BLaER1 (cell line): ENCODE measurements at regions not wholly inside any gene's neighbourhood (a gene's known extent, or its start where the extent isn't known, plus 50 kb on each side); places are given as distances from the start of the nearest gene placed in this dataset.

Source experiments
- H3K27ac ChIP-seq: shearing (Covaris generic); formaldehyde crosslinking; 2 replicates; pipeline ENCODE4 v1.8.1; 2022
- H3K27me3 ChIP-seq: shearing (Covaris generic); formaldehyde crosslinking; 2 replicates; pipeline ENCODE4 v1.8.1; 2022
- H3K36me3 ChIP-seq: shearing (Covaris generic); formaldehyde crosslinking; 2 replicates; pipeline ENCODE4 v1.8.1; 2022
- H3K4me1 ChIP-seq: shearing (Covaris generic); formaldehyde crosslinking; 2 replicates; pipeline ENCODE4 v1.8.1; 2022
- H3K4me2 ChIP-seq: shearing (Covaris generic); formaldehyde crosslinking; 2 replicates; pipeline ENCODE4 v1.8.1; 2022
- H3K4me3 ChIP-seq: shearing (Covaris generic); formaldehyde crosslinking; 2 replicates; pipeline ENCODE4 v1.8.1; 2022
- H3K9ac ChIP-seq: shearing (Covaris generic); formaldehyde crosslinking; 2 replicates; pipeline ENCODE4 v1.8.1; 2022
- H3K9me3 ChIP-seq: shearing (Covaris generic); formaldehyde crosslinking; 2 replicates; pipeline ENCODE4 v1.8.1; 2022
- H4K20me1 ChIP-seq: shearing (Covaris generic); formaldehyde crosslinking; 2 replicates; pipeline ENCODE4 v1.8.1; 2022
- Cebpa-rat ChIP-seq: shearing (Covaris generic); IDR thresholded peaks from 2 replicates; pipeline ENCODE4 v1.8.1; 2022

DNA sequence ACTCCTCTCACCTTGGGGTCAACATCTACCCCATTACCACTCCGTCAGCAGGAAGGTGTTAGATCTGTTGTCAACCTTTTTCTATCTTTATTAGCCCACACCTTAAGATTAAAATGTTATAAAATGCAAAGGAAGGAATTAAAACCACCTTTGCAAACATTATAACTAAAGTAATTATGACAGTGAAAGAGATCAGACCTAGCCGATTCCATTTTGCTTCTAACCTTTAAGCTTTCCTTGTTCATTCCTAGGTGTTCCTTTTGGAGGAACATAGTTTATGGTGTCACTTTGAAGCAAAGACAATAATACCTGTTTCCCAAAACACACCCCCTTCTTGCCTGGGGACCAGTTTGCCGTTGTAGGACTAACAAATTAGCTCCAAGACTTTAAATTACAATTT is 1223.0 kb upstream of the ADGRB3 start:
- Histone ChIP-seq H3K27me3 (no peaks in the 10 kb centered on the region), H3K9me3 (no peaks in the 10 kb centered on the region), H3K4me3 (no peak overlapping the region), H4K20me1 (no peaks in the 10 kb centered on the region), H3K4me1 (no peaks in the 10 kb centered on the region), H3K36me3 (no peaks in the 10 kb centered on the region), H3K27ac (no peak overlapping the region), H3K9ac (no peak overlapping the region), H3K4me2 (no peak overlapping the region)
- TF ChIP-seq Cebpa-rat = no peak

DNA sequence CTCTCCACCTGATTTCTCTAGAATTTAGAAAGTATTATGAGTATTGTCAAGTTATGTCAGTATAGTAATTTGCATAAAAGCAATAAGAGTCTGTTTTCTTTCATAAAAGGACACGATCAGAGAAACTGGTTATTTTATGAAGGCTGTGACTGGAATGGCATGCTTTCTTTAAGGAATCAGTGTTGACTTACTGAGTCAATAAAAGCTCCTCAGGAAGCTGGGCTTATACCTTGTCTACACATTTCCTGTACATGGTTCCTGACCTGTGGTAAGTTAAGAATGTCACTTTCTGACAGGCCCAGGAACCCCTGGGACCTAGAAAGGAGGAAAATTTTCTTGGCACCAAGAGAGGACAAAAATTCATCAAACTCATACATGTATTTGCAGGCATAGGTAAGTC is 1224.0 kb upstream of the ADGRB3 start:
- Histone ChIP-seq H3K9ac (no peak overlapping the region), H3K4me3 (no peak overlapping the region), H3K4me2 (no peak overlapping the region), H3K27ac (no peak overlapping the region), H3K9me3 (no peaks in the 10 kb centered on the region), H3K27me3 (no peaks in the 10 kb centered on the region), H4K20me1 (no peaks in the 10 kb centered on the region), H3K4me1 (no peaks in the 10 kb centered on the region), H3K36me3 (no peaks in the 10 kb centered on the region)
- TF ChIP-seq Cebpa-rat = no peak

DNA sequence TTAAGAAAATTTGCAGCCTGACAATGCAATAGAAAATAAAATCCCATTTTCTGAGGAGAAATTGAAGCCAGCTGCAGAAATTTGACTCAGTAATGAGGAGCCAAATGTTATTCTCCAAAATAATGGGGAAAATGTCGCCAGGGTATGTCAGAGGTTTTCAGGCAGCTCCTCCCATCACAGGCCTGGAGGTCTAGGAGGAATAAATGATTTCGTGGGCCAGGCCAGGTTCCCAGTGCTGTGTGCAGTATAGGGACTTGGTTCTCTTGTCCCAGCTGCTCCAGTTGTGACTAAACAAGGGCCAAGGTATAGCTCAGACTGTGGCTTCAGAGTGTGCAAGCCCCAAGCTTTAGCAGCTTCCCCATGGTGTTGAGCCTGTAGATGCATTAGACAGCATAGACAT is 1240.8 kb upstream of the ADGRB3 start:
- peaks cover 15% of the 10 kb centered on the region for H3K9me3 ChIP-seq
- H3K36me3 ChIP-seq = no peaks in the 10 kb centered on the region
- no peak overlapping the region for H3K27ac ChIP-seq
- no peaks in the 10 kb centered on the region for H3K27me3 ChIP-seq
- no peak overlapping the region for H3K9ac ChIP-seq
- no peaks in the 10 kb centered on the region for H3K4me1 ChIP-seq
- no peaks in the 10 kb centered on the region for H4K20me1 ChIP-seq
- no peak for TF ChIP-seq Cebpa-rat
- H3K4me3 ChIP-seq = no peak overlapping the region
- H3K4me2 ChIP-seq = no peak overlapping the region

DNA sequence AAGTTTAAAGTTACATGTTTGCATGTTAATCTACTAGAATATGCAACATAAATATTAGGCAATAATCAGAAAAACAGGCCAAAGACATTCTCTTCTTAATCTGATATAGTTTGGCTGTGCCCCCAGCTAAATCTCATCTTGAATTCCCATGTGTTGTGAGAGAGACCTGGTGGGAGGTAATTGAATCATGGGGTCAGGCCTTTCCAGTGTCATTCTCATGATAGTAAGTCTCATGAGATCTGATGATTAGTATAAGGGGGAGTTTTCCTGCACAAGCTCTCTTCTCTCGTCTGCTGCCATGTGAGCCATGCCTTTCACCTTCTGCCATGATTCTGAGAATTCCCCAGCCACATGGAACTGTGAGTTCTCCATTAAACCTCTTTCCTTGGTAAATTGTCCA is 1241.7 kb upstream of the ADGRB3 start:
- TF ChIP-seq Cebpa-rat = no peak
- H3K4me1 ChIP-seq = no peaks in the 10 kb centered on the region

DNA sequence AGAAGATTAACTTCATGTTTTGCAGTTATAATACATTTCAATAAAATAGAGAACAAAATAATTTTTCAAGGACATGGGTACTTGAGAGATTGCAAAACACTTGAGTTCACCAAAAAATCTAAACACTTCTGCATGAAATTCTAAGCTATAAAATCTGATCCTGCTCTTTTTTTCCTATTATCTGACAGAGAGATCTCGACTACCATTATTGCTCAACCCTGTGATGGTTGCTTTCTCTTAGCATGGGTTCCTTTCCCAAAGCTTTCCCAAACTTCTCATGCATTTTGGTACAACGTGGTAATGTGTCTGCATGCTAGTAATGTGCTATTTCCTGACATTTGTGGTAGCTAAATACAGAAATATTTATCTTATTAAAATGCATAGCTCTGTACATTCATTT is 1243.1 kb upstream of the ADGRB3 start:
- Histone ChIP-seq H3K9me3 (peaks cover 15% of the 10 kb centered on the region), H3K4me3 (no peak overlapping the region), H3K4me1 (no peaks in the 10 kb centered on the region), H3K4me2 (no peak overlapping the region), H4K20me1 (no peaks in the 10 kb centered on the region), H3K36me3 (no peaks in the 10 kb centered on the region), H3K27me3 (no peaks in the 10 kb centered on the region), H3K9ac (no peak overlapping the region), H3K27ac (no peak overlapping the region)
- no peak for TF ChIP-seq Cebpa-rat

More for the DNA sequence above, 1241.7 kb upstream of the ADGRB3 start:
- Histone ChIP-seq H3K9me3 (peaks cover 15% of the 10 kb centered on the region), H3K27ac (no peak overlapping the region), H3K36me3 (no peaks in the 10 kb centered on the region), H4K20me1 (no peaks in the 10 kb centered on the region), H3K4me3 (no peak overlapping the region), H3K4me2 (no peak overlapping the region), H3K27me3 (no peaks in the 10 kb centered on the region), H3K9ac (no peak overlapping the region)

DNA sequence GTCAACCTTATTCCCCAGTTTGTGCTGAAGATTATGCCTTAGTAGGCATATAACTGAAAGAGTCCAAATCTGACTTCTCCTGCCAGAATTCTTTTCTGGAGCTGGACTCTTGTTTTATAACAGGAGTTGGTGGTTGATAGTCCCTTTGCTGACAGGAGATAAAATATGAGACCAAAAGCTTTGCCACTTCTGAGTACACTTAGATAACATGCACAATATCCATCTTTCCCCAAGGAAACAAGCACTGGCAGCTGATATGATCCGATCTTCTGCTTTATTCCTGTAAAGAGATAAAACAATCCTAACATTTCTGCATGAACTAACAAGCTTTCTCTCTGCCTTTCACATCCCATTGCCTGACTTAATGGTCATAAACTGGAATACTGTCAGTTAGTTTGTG is 1265.4 kb upstream of the ADGRB3 start:
- TF ChIP-seq Cebpa-rat = no peak
- H3K4me3 ChIP-seq = no peak overlapping the region
- H3K4me1 ChIP-seq = no peaks in the 10 kb centered on the region
- no peaks in the 10 kb centered on the region for H3K36me3 ChIP-seq
- H3K9ac ChIP-seq = no peak overlapping the region
- no peaks in the 10 kb centered on the region for H3K27me3 ChIP-seq
- H3K9me3 ChIP-seq = no peaks in the 10 kb centered on the region
- no peaks in the 10 kb centered on the region for H4K20me1 ChIP-seq
- no peak overlapping the region for H3K27ac ChIP-seq
- H3K4me2 ChIP-seq = no peak overlapping the region

DNA sequence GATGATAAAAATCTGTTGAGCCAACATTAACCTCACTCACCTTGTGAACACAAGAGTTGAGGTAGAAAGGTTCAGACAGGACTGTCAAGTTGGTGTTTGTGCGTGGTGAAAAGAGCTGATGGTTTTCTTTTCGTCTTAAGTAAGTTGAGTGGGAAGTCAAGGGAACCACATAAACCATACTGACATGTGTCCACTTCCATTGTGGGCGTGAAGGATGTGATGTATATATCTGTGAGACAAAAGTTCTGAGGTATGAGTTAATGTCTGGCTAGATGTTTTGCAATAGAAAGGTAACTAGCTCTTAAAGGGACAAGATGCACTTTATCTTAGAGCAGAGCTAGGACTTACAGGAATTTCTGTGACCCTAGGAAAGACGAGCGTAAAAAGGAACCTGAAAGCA is 1272.1 kb upstream of the ADGRB3 start:
- Histone ChIP-seq H3K4me3 (no peak overlapping the region), H3K36me3 (no peaks in the 10 kb centered on the region), H4K20me1 (no peaks in the 10 kb centered on the region), H3K4me2 (no peak overlapping the region), H3K27me3 (no peaks in the 10 kb centered on the region), H3K9me3 (no peaks in the 10 kb centered on the region), H3K9ac (no peak overlapping the region), H3K4me1 (no peaks in the 10 kb centered on the region), H3K27ac (no peak overlapping the region)
- no peak for TF ChIP-seq Cebpa-rat

DNA sequence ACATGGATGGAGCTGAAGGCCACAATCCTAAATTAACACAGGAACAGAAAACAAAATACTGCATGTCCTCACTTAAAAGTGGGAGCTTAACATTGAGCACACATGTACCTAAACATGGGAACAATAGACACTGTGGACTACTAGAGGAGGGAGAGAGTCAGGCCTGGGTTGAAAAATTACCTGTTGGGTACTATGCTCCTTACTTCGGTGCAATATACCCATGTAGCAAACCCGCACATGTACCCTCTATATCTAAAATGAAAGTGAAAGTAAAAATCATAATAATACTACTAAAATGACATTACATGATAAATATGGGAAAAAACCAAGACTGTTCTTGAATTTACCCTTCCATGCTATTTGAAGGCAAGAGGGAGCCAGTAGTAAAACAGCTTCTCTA is 1273.8 kb upstream of the ADGRB3 start:
- Histone ChIP-seq H3K27ac (no peak overlapping the region), H3K4me2 (0 out of 2 replicates have a peak overlapping the region, but pooled peaks have one; percentile 14), H3K9me3 (no peaks in the 10 kb centered on the region), H3K4me1 (no peaks in the 10 kb centered on the region), H4K20me1 (no peaks in the 10 kb centered on the region), H3K4me3 (no peak overlapping the region), H3K36me3 (no peaks in the 10 kb centered on the region), H3K9ac (no peak overlapping the region), H3K27me3 (no peaks in the 10 kb centered on the region)
- TF ChIP-seq Cebpa-rat = no peak

DNA sequence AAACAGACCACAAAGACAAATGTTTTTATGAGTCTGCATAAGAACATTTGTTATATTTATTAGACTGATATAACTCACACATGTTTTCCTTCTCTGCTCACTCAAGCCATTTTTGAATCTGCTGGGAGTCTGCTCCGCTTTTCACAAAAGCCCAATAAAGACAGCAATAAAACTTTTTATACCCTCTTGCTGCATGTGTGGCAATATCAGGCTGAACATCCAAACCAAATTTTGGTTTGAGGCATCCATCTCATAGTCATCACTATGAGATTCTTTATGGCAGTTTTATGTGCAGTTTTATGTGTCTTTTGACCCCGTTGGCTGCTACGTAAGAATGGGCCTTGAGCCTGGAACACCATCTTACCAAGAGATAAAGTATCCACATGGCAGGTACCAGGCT is 1276.8 kb upstream of the ADGRB3 start:
- TF ChIP-seq Cebpa-rat = no peak
- Histone ChIP-seq H3K4me1 (no peaks in the 10 kb centered on the region), H3K36me3 (no peaks in the 10 kb centered on the region), H3K4me2 (no peak overlapping the region), H3K4me3 (no peak overlapping the region), H3K9ac (no peak overlapping the region), H3K27me3 (no peaks in the 10 kb centered on the region), H3K27ac (no peak overlapping the region), H3K9me3 (no peaks in the 10 kb centered on the region), H4K20me1 (no peaks in the 10 kb centered on the region)

DNA sequence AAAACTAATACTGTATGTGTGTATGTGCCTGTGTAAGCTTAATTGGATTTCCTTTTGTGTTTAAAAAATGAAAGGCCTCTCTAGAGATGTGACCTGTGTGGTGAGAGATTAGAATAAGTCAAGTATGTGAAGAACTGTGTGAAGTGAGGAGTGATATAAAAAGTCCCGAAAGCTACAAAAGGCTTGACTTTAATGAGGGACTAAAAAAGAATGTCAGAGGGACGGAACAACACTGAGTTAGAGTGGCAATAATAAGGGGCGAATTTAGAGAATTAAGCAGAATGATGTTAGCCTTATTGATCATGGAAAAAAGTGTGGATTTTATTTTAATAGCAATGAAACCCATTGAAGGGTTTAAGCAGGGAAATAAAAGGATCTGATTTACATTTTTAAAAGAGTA is 1281.2 kb upstream of the ADGRB3 start:
- Histone ChIP-seq H3K27ac (no peak overlapping the region), H3K4me3 (no peak overlapping the region), H3K4me2 (no peak overlapping the region), H3K27me3 (no peaks in the 10 kb centered on the region), H4K20me1 (no peaks in the 10 kb centered on the region), H3K9me3 (no peaks in the 10 kb centered on the region), H3K4me1 (no peaks in the 10 kb centered on the region), H3K9ac (no peak overlapping the region), H3K36me3 (no peaks in the 10 kb centered on the region)
- TF ChIP-seq Cebpa-rat = no peak

DNA sequence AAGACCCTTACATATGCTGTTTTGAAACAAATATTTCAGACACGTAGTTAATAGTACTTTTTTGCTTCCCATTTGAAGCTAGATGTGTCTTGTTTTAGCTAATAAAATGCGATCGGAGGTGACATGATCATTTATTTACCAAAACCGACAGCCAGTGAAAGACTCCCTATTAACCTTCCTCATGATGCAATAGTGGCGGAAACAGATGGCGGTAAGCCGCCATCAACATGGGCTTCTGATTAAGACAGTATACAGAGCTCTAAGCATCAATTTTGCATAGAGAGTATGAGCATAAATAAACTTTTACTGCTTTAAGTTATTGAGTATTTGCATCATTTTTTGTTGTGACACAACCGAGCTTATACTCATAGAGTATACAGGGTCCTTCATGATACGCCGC is 1282.4 kb upstream of the ADGRB3 start:
- H3K36me3 ChIP-seq = no peaks in the 10 kb centered on the region
- no peak overlapping the region for H3K27ac ChIP-seq
- TF ChIP-seq Cebpa-rat = no peak
- no peaks in the 10 kb centered on the region for H3K9me3 ChIP-seq
- no peak overlapping the region for H3K9ac ChIP-seq
- H3K27me3 ChIP-seq = no peaks in the 10 kb centered on the region
- no peaks in the 10 kb centered on the region for H3K4me1 ChIP-seq
- no peak overlapping the region for H3K4me3 ChIP-seq
- H4K20me1 ChIP-seq = no peaks in the 10 kb centered on the region
- no peak overlapping the region for H3K4me2 ChIP-seq
